HG03439 (cell line): ENCODE measurements at regions not wholly inside any gene's neighbourhood (a gene's known extent, or its start where the extent isn't known, plus 50 kb on each side); places are given as distances from the start of the nearest gene placed in this dataset.

ENCODE experiments used
- ATAC-seq: cut with Tn5 transposase; IDR thresholded peaks from one replicate; pipeline ENCODE4 v1.9.1; 2021; ENCODE audit warnings: mild to moderate bottlenecking, moderate library complexity; ENCODE audit not compliant: unreplicated experiment

DNA sequence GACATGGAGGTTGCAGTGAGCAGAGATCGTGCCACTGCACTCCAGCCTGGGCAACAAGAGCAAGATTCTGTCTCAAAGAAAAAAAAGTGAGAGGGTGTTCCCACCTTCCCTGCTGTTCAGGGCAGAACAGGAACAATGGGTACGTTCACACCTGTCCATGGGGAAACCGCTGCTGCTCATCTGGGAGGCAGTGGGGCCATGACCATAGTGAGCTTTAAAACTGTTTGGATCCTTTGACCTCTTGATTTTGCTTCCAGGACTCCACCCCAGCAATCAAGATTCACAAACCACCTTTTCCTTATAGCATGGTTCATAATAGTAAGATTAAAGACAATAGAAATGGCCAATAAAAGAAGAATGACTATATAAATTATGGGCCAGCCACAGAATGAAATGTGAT, 209.2 kb downstream of the ARL4C start:
- ATAC-seq = no peak

DNA sequence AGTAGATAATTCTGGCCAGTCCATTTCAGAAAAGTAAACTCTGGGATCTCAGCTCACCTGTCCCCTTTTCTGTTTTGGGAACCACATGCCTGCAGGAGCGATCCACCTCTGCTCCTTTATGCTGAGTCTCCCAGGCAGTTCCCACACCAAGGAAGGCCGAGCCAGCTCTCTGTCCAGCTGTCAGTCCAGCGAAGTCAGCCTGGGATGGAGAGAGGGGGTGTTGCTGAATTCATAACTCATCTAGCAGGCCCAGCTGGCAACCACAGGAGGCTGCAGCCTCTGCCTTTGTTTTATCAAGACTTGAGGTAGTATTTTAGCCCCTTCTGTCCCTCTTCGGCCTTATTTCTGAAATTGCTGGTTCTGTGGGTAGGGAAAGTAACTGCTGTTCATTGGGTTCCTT, 209.9 kb downstream of the ARL4C start:
- no peak for ATAC-seq

DNA sequence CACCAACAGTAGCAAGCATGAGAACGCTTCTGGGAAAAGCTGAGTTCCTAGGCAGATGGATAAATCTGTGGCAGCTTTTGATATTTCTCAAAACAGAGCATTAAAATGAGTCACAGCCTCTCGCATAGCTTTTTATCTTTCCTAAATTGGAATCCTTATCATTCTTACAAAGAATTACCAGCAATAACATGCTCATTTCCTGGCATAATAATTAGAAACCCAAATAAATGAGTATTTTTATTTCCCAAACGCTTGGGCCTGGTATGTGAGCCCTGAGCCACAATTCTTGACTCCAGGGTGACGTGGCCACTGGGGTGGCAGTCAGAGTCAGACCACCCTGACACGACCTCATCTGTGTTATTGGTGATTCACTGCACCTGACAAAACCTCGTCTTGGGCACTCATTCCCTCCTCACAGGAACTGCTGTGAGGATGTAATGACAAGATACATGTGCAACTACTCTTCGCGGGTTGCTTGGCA, 210.7 kb downstream of the ARL4C start:
- ATAC-seq = no peak

DNA sequence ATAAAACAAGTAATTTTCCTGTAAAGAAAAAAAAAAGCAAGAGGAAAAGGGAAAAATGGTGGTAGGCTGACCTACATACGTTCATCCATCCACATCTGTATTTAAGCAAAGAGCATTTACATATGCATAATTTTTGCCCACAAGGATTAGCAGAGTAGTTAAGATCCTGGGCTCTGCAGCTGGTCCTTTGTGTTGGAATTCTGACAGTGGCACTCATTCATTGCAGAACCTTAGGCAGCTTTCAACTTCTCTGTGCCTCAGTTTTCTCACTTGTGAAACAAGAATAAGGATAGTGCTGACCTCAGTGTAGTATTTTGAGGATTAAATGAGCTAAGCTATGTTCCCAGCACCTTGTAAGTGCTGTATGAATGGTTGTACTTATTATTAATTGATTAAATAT, 211.3 kb downstream of the ARL4C start:
- no peak for ATAC-seq

DNA sequence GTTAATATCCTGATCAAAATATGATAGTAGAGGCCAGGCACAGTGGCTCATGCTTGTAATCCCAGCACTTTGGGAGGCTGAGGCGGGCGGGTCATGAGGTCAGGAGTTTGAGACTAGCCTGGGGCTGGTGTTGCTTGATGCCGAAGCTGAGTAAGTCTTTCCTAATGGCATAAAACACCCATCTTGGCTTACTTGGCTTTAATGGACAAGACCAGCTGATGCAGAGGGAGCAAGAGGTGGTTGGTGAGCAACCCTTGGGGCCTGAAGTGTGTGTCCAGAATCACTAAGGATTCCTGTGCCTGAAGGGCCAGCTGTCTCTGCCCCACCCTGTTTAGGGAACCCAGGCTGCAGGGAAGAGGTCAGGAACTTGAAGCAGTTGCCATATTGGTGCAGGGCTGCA, 217.2 kb downstream of the ARL4C start:
- no peak for ATAC-seq

DNA sequence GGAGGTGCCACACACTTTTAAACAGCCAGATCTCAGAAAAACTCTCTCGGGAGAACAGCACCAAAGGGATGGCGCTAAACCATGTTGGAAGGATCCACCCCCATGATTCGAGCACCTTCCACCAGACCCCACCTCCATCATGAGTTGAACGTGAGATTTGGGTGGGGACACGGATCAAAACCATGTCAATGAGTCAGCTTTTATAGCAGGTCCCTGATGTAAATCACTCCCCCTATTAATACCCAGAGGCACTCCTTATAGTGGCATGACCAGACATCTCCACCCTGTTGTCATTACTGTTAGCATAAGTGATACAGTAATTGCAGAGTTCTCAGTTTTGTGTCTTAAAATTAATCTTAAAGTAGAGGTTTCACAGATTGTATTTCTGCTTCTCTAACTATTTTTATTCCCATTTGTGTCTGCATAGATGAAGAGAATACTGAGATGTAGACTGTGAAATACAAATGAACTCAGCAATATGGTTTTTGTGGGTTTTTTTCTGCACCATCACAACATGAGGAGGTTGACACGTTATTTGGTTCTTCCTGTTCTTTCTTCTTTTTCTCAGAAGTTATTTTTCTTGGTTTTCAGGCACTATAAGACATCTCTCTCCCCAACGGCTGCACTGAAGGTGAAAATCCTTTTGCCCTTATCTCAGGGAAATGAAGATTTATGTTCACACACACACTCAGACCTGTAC, 218.2 kb downstream of the ARL4C start:
- ATAC-seq = no peak

DNA sequence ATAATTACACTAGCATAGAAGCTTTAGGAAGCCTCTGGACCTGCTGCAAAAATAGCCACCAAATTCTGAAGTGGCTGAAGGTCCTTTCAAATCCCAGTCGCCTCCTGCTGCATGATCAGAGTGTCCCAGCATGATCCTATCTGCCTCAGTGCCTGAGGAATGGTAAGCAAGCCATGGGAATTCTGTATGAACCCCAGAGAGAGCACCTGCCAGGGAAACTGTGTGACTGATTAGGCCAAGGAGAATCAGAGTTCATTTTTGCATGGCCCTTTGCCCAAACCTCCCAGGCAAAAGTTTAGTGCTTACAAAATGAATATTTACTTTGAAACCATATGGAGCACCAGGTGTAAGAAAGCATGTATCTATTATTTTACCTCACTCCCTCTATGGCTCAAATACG, 221.4 kb downstream of the ARL4C start:
- ATAC-seq = no peak

DNA sequence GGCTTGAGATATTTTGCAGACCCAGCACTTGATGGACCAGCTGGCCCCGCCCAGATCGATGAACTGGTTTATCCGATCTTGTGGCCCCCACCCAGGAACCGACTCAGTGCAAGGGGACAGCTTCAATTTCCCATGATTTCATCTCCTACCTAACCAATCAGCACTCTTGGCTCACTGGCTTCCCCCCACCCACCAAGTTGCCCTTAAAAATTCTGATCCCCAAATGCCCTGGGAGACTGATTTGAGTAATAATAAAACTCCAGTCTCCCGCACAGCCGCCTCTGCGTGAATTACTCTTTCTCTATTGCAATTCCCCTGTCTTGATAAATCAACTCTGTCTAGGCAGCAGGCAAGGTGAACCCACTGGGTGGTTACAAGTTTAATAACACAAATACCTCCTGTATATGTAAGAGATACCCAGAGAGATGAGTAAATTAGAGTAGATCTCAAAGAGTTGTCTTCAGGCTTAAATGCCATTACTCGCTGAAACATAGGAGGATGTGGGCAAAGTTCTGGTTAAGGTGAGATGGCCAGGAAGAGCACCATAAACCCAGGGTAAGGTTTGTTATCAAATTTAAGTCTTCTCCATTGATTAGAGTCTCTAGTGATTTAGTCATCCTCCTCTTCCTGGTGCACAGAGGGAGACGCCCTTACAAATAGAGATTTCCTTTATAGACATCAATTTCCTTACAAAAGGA, 222.8 kb downstream of the ARL4C start:
- ATAC-seq = no peak

DNA sequence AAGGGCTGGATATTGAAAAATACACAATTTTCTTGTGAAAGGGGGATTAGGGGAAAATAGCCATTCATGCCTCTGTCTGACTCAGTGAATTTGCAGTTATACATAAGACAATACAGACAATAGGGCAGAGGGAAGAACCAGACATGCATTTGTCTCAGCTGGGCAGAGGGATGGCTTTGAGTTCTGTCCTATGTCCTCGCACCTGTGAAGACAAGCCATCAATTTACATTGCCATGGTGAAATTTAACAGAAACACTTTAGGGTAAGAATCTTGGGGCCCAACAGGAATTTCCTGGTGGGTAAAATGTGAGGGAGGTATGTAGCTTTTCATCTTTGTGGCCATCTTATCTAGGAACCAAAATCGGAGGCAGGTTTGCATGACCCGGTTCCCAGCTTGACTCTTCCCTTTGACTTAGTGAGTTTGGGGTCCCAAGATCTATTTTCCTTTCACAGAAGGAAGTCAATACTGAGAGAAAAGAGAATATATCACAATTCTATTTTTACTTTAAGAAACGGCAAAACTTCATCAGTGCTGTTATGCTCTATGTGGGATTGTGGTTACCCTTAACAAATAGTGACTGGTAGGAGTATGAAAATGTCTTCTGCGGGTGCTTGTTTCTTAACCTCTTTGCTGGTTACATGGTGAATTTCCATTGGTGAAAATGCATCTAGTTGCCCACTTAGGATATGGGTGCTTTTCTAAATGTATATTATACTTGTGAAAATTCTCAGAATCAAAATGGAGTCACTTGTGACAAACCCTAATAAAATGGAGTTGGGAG, 221.8 kb downstream of the SPP2 start:
- ATAC-seq = no peak

DNA sequence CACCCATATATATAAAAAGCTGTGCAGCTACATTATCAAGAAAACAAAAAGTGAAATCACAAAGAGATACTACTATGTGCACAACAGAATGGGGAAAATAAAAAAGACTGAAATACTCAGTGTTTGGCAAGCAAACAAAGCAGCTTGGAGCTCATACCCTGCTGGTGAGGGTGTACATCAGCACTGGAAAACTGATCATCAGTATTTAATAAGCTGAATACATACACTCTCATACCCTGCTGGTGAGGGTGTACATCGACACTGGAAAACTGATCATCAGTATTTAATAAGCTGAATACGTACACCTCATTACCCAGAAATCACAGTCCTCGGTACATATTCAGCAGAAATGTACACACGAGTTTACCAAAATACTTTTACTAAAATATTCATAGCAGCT, 220.8 kb downstream of the SPP2 start:
- ATAC-seq = no peak

DNA sequence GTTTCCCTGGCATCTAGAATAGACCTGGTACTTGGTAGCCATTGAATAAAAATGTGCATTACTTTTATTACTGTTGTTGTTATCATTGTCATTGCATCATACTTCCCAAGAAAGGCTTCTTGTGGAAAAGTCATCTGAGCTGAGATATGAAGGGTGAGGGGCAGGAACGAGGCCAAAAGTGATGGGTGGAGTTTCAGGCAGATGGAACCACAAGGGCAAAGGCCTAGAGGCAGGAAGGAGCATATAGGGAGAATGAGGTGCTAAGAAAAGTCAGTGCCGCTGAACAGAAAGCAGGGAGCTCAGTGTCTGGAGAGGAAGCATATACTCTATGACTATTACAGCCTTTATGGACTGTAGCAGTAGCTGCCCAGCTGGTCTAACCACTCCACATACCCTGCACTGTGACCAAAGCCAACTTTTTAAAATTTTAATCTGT, 219.3 kb downstream of the SPP2 start:
- ATAC-seq = no peak

DNA sequence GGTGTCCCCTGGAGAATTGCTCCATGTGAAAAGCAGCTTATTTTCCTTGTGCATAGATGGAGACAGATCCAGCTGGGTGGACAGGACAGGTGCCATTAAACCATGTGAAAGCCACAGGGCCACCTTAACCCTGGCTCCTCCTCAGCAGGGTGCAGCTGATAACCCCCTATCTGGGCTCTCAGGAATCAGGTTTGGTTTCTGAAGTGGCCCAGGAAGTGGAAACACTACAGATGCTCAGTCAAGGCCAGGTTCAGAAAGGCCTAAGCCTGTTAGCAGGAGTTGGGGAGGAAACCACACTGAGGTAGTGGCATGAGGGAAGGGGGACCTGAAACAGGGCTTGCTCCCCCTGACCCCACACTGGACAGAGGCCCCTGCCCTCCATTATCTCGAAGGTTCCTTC, 217.0 kb downstream of the SPP2 start:
- no peak for ATAC-seq

DNA sequence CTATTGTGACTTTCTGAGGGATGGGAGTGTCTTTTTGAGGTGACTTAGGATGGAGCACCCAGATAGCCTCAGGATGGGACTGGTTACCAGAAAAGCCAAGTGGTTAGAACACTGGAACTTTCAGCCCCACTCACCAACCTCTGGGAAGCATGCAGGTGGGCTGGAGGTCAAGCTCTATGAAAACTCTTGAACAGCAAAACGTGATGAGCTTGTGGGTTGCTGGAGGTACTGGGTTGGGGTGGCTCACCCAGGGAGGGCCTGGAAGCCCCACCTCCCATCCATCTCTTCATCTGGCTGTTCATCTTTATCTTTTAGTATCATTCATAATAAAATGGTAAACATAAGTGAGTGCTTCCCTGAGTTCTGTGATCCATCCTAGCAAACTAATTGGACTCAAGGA, 216.4 kb downstream of the SPP2 start:
- ATAC-seq = no peak

DNA sequence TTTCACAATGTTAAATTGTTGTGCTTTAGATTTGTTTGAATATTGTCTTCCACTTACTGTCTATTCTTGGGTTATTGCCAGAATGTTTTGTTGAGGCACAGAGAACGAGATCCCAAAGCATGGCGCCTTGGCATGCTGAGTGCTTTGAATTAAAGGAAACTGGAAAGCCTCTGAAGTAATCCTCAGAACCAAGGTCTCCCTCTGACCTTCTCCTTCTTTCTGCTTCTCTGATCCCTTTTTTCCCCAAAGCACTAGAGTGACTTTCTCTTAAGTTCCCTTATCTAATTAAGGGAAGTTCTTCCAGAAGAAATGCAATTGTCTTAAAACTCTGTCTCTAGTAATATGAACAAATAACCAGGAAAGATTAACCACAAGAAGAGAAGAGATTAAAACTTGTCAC, 214.7 kb downstream of the SPP2 start:
- ATAC-seq = no peak

DNA sequence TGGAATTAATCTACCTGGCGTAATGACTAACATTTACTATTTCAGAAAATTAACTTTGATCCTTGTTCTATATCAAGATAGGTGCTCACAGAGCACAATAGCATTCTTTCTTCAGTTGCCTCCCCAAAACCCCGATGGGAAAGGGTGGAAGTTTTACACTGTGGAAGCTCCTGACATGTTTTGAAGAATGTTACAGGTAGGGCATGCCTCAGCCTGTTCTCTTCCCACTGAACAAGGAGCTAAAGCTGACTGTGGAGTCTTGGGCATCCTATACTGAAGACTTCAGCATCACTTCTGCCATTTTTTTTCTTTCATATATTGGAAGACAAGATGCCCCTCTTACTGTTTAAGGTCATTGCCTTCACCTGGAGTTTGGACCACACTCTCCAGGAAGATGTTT, 211.2 kb downstream of the SPP2 start:
- ATAC-seq = no peak

DNA sequence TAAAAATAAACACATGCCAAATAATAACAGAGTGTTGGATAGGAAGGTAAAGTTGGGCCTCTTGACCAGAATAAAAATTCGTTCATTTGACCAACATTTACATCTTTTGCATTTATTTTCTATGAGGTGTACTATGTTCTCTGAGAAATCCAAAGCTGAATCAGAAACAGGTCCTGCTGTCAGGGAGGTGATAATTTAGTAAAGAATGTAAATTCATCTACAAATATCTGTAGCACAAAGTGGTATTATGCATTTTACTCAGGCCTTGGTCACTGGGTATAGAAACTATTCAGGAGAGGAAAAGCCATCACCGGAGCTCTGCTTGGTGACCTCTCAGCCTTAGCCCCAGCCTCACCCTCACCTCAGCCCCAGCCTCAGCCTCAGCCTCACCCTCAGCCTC, 208.9 kb downstream of the SPP2 start:
- no peak for ATAC-seq

DNA sequence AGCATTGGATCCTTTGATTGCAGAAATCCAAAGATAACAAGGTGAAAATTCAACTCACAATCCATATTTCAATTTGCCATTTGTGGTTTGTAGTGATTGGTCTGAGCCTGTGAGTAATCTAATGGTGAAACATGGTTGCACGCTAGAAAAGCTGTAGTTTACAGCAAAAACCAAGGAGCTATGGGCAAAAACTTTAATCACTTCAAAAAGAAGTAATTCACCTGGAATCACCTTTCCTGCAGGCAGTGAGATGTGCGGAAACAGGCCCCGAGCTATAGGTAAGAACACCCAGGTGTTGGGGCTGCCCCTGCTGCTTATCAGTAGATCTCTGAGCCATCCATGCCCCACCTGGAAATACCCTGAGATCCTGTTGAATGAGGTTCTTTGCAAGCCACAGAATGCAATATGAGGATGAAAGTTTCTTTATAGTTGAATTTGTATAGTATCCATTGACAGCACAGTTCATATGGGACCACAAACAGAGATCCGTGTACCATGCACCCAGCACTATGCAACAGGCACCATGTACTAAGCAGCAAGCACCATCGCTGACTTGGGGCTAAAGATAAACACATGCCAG, 208.2 kb downstream of the SPP2 start:
- ATAC-seq = no peak

DNA sequence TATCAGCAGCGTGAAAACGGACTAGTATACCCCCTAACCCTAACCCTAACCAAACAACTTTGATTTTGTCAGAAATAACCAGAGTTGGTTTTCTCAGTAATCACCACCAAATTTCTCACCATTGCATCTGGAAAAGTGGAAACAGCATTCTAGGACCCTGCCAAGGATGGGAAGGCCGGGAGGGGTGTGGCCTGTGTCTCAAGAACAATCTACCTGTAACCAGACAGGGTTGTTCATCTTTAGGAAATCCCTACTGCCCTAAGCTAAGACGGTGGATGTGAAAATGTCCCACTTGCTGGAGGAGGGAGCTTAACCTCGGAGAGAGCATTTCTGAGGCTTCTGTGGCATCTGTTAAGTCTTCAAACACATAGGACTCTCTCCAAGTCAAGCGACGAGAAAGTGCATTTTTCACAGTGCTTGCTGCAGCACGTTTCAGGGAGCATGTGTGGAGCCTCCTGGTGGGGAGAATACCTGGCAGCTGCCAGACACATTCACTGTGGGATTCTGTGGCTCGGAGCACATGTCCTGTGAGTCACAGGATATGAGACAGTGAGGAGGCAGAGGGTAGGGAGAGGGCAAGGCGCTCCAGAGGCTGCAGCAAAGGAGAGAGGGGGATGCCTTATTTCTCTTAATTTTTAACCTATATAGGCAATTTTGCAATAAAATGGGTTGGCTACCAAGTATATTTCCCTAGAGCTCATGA, 207.5 kb downstream of the SPP2 start:
- no peak for ATAC-seq

DNA sequence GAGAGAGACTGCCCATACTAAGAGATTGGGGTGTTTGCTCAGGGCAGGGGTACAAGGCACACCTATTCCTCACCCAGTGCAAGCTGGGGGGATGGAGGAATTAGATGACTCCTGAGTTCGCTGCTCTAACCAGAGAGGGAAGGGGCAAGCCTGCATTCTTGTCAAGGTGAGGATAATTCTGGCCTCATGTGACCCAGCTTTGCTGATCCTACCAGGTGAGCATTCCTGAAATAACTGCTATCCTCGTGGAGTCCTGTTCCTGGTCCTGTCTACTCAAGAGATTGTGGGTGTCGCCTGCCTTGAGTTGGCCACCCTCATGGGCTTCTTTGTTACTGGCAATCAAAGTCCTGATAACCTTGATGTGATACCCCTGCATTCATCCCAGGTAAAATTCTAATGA, 206.0 kb downstream of the SPP2 start:
- ATAC-seq = no peak

DNA sequence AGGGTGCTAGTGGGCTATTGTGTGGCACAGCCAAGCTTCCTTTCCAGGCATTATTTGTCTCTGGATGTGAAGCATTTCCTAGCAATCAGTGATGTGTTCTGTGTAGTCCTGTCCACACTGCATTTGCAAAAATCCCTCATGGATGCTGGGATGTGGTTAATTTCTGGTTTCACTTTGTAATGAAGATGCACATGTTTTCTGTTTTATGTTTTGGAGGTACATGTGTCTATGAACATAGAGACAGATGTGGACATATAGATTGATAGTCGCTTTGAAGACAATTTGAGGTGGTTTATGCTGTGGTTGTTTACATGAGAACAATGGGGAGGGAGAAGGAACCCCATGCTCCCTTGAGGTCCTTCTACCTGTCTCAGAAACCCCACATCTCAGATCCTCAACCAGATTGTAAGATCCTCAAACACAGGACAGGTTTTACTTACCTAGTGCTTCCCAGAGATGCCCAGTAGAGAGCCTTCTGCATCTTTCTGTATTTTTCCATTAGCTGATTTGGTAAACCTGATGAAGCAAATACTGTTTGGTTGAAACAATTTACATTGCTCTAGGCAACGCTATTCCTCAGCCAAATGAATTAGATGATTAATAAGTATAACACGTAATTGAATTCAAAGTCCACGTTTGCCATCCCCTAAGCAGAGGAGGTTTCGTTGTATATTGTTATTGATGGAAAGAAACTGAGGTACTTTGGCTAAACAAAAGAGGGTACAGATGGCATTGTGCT, 204.4 kb downstream of the SPP2 start:
- ATAC-seq = no peak
